Naive thymus-derived CD4-positive, alpha-beta T cell (primary cell): ENCODE measurements at regions not wholly inside any gene's neighbourhood (a gene's known extent, or its start where the extent isn't known, plus 50 kb on each side); places are given as distances from the start of the nearest gene placed in this dataset.

Experiments used
- ATAC-seq: fragments of 150-1000 bp; cut with Tn5 transposase; 2 replicates; pipeline ENCODE4 v1.10.0; 2021; ENCODE audit warnings: mild to moderate bottlenecking, moderate library complexity
- CTCF ChIA-PET: fragments of 350-600 bp; sonication (Branson Sonifier 250); formaldehyde crosslinking; loops from one replicate; lab custom pipeline; 2021; ENCODE audit warnings: antibody characterized with exemption; lab: Charles Lee
- POLR2A ChIA-PET: fragments of 350-600 bp; sonication (Branson Sonifier 250); formaldehyde crosslinking; loops from one replicate; lab custom pipeline; 2021; ENCODE audit warnings: antibody characterized with exemption, inconsistent platforms; lab: Charles Lee
- DNase-seq, 9 donors: peaks; one replicate each; pipeline versions ENCODE4 v3.0.0 to v3.0.0-alpha.2; 2020 to 2022; ENCODE audit warnings: mixed read lengths in 1 of 9
- H3K27ac ChIP-seq: one replicate; pipeline ENCODE4 v1.7.0; 2013; ENCODE audit warnings: mild to moderate bottlenecking, low read depth, low read length, moderate library complexity
- H3K27me3 ChIP-seq, 2 donors: one replicate each; pipeline ENCODE4 v1.7.0; 2013; ENCODE audit warnings: low read length in 2 of 2, mild to moderate bottlenecking in 2 of 2, moderate library complexity in 2 of 2; ENCODE audit not compliant: control insufficient read depth in 2 of 2, insufficient read depth in 2 of 2
- H3K36me3 ChIP-seq, 3 experiments: 1 replicate in 2 of 3; 2 replicates in 1 of 3; pipeline ENCODE4 v1.7.0; 2013; ENCODE audit warnings: low read length in 3 of 3, mild to moderate bottlenecking in 3 of 3, moderate library complexity in 1 of 3; ENCODE audit not compliant: insufficient read depth in 3 of 3, control insufficient read depth in 2 of 3
- H3K4me1 ChIP-seq, 2 donors: one replicate each; pipeline ENCODE4 v1.7.0; 2013; ENCODE audit warnings: low read length in 2 of 2, mild to moderate bottlenecking in 2 of 2, moderate library complexity in 1 of 2; ENCODE audit not compliant: control insufficient read depth in 2 of 2, insufficient read depth in 2 of 2
- H3K4me3 ChIP-seq: 2 replicates; pipeline ENCODE4 v1.7.0; 2013; ENCODE audit warnings: mild to moderate bottlenecking, low read length
- H3K9me3 ChIP-seq, 3 experiments: 1 replicate in 2 of 3; 2 replicates in 1 of 3; pipeline ENCODE4 v1.7.0; 2013; ENCODE audit warnings: low read length in 3 of 3; ENCODE audit not compliant: control insufficient read depth in 2 of 3
- H3K27ac Mint-ChIP-seq, 9 donors: one replicate each; pipeline ENCODE4 v1.8.0; 2020 to 2022; ENCODE audit warnings: mixed read lengths in 9 of 9, mild to moderate bottlenecking in 8 of 9, moderate library complexity in 5 of 9, inconsistent platforms in 2 of 9
- H3K27me3 Mint-ChIP-seq, 5 donors: one replicate each; pipeline ENCODE4 v1.8.0; 2021 to 2022; ENCODE audit warnings: mixed read lengths in 5 of 5, mild to moderate bottlenecking in 1 of 5
- H3K36me3 Mint-ChIP-seq, 5 donors: one replicate each; pipeline ENCODE4 v1.8.0; 2020 to 2022; ENCODE audit warnings: mixed read lengths in 5 of 5, mild to moderate bottlenecking in 3 of 5, inconsistent platforms in 1 of 5
- H3K4me1 Mint-ChIP-seq, 7 donors: one replicate each; pipeline ENCODE4 v1.8.0; 2020 to 2022; ENCODE audit warnings: mixed read lengths in 7 of 7, mild to moderate bottlenecking in 3 of 7, inconsistent platforms in 1 of 7
- H3K4me3 Mint-ChIP-seq, 10 donors: one replicate each; pipeline ENCODE4 v1.8.0; 2020 to 2022; ENCODE audit warnings: mild to moderate bottlenecking in 10 of 10, mixed read lengths in 10 of 10, moderate library complexity in 6 of 10, inconsistent platforms in 2 of 10
- H3K9me3 Mint-ChIP-seq, 11 donors: one replicate each; pipeline ENCODE4 v1.8.0; 2020 to 2022; ENCODE audit warnings: mixed read lengths in 11 of 11, mild to moderate bottlenecking in 4 of 11, inconsistent platforms in 1 of 11, moderate library complexity in 1 of 11
- intact Hi-C, 2 donors: fragments of 100-400 bp; cut with micrococcal nuclease; formaldehyde crosslinking; loops; one replicate each; pipeline ENCODE4 v1.15.1; 2023

GRCh38 chr7:142553216-142553615 is 196.1 kb upstream of the PRSS1 start:
- intact Hi-C loops = no loop called here
- Mint-ChIP-seq H3K4me1 (peaks cover 0 to 24% (median 4%) of the 10 kb centered on the region in 7 donors), H3K27me3 (peaks cover 0 to 9% (median 0%) of the 10 kb centered on the region in 5 donors), H3K27ac (peak overlapping the region in 1 of 9 donors; percentile 38), H3K36me3 (no peaks in the 10 kb centered on the region), H3K9me3 (no peaks in the 10 kb centered on the region), H3K4me3 (peak overlapping the region in 1 of 10 donors; percentile 45)
- H3K4me1 ChIP-seq = no peaks in the 10 kb centered on the region
- ChIA-PET CTCF (no interaction called here), POLR2A (interaction anchor here (1.2 to 2.5 kb wide), 3 partner anchors 17 to 255 kb away, joined by 3 to 14 read pairs (median 6); no protein-coding TSS in a partner anchor)
- H3K36me3 ChIP-seq = no peaks in the 10 kb centered on the region
- ATAC-seq (no peak), DNase-seq (no peak)
- H3K9me3 ChIP-seq = no peaks in the 10 kb centered on the region
- no peak overlapping the region for H3K27ac ChIP-seq
- no peak overlapping the region for H3K4me3 ChIP-seq
- H3K27me3 ChIP-seq = no peaks in the 10 kb centered on the region

DNA sequence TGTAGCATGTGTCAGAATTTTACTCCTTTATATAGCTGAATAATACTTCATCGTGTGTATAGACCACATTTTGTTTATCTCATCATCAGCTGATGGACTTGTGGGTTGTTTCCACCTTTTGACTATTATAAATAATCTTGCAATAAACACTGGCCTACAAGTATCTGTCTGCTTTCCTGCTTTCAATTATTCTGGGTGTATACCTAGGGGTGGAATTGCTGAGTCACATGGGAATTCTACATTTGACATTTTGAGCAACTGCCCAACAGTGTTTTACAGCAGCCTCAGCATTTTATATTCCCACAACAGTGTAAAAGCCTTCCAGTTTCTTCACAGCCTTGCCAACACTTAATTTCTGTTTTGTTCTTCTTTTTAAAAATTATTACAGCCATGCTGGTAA is 200.3 kb upstream of the PRSS1 start:
- no peak overlapping the region for H3K4me3 ChIP-seq
- H3K27ac ChIP-seq = no peak overlapping the region
- Mint-ChIP-seq H3K9me3 (no peaks in the 10 kb centered on the region), H3K27me3 (peaks cover 0 to 4% (median 0%) of the 10 kb centered on the region in 5 donors), H3K4me1 (peaks cover 0 to 2% (median 0%) of the 10 kb centered on the region in 7 donors), H3K27ac (no peak overlapping the region), H3K36me3 (no peaks in the 10 kb centered on the region), H3K4me3 (no peak overlapping the region)
- ATAC-seq (no peak), DNase-seq (no peak)
- H3K9me3 ChIP-seq = no peaks in the 10 kb centered on the region
- H3K4me1 ChIP-seq = no peaks in the 10 kb centered on the region
- ChIA-PET POLR2A (no interaction called here), CTCF (no interaction called here)
- H3K36me3 ChIP-seq = no peaks in the 10 kb centered on the region
- intact Hi-C loops = no loop called here
- no peaks in the 10 kb centered on the region for H3K27me3 ChIP-seq

DNA sequence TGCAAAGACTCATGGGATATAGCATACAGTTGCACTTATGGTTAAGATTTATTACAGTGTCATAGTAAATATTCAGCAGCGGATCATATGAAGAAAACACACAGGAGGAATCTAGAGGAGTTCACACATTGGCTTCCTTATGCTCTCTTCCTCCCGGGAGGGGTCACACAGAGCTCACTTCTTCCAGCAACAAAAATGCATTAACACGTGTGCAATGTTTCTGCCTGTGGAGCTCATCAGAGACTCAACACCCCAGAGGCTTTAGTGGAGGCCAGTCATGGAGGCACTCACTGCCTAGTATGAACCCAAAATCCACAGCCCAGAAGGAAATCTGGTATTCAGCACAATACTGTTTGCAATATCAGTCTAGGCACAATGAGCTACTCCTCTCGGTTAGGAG is 202.8 kb upstream of the PRSS1 start:
- Histone ChIP-seq H3K27me3 (no peaks in the 10 kb centered on the region), H3K4me3 (no peak overlapping the region), H3K4me1 (no peaks in the 10 kb centered on the region), H3K9me3 (no peaks in the 10 kb centered on the region), H3K36me3 (no peaks in the 10 kb centered on the region), H3K27ac (no peak overlapping the region)
- Mint-ChIP-seq H3K27me3 (peaks cover 0 to 4% (median 0%) of the 10 kb centered on the region in 5 donors), H3K4me3 (no peak overlapping the region), H3K4me1 (peaks cover 0 to 3% (median 0%) of the 10 kb centered on the region in 7 donors), H3K27ac (no peak overlapping the region), H3K36me3 (no peaks in the 10 kb centered on the region), H3K9me3 (no peaks in the 10 kb centered on the region)
- ChIA-PET CTCF (interaction anchor here (0.9 to 1.4 kb wide), 3 partner anchors 12 to 265 kb away, joined by 3 to 5 read pairs (median 4); no protein-coding TSS in a partner anchor), POLR2A (interaction anchor here (0.9 to 1.0 kb wide), 2 partner anchors 9 to 244 kb away, joined by 3 to 6 read pairs; no protein-coding TSS in a partner anchor)
- DNase-seq (no peak), ATAC-seq (no peak)
- intact Hi-C loops = no loop called here

GRCh38 chr7:142542942-142543341 is 206.3 kb upstream of the PRSS1 start:
- H3K4me1 ChIP-seq = peaks cover 0 to 15% of the 10 kb centered on the region in 2 donors
- H3K9me3 ChIP-seq = no peaks in the 10 kb centered on the region
- H3K27ac ChIP-seq = no peak overlapping the region
- no peaks in the 10 kb centered on the region for H3K36me3 Mint-ChIP-seq
- no peaks in the 10 kb centered on the region for H3K27me3 ChIP-seq
- ChIA-PET CTCF (interaction anchor here (1.5 kb wide), 1 partner anchor 75 kb away, joined by 3 read pairs; no protein-coding TSS in a partner anchor), POLR2A (interaction anchor here (1.0 kb wide), 1 partner anchor 257 kb away, joined by 3 read pairs; no protein-coding TSS in a partner anchor)
- no peak overlapping the region for H3K4me3 ChIP-seq
- ATAC-seq (no peak), DNase-seq (no peak)
- peaks cover 2 to 25% (median 20%) of the 10 kb centered on the region in 7 donors for H3K4me1 Mint-ChIP-seq
- no peaks in the 10 kb centered on the region for H3K27me3 Mint-ChIP-seq
- no peaks in the 10 kb centered on the region for H3K9me3 Mint-ChIP-seq
- intact Hi-C loops = no loop called here
- H3K27ac Mint-ChIP-seq = peak overlapping the region in 3 of 9 donors; percentile 14 to 21 (median 20)
- peak overlapping the region in 1 of 10 donors; percentile 50 for H3K4me3 Mint-ChIP-seq
- H3K36me3 ChIP-seq = no peaks in the 10 kb centered on the region

GRCh38 chr7:142542105-142542504 is 207.2 kb upstream of the PRSS1 start:
- POLR2A ChIA-PET = no interaction called here
- peak overlapping the region in 1 of 9 donors; percentile 60 for H3K27ac Mint-ChIP-seq
- H3K36me3 Mint-ChIP-seq = no peaks in the 10 kb centered on the region

DNA sequence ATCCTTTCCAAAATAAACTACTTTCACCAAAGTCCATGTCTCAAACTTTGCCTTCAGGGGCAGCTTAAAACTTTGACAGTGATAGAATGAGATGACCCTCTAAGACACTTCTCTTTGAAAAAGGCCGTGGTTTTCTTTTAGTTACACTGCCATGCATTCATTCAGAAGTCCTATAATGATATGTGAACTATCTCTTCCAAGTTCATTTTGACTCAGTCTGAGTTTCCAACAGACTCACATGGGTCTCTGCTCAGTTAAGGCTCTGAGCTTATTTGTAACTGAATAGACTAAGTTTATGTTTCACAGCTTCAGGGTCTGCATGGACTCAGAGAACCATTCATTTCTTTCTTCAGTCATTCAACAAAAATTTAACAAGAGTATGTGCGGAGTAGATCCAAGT is 208.9 kb upstream of the PRSS1 start:
- H3K4me3 Mint-ChIP-seq = peak overlapping the region in 6 of 10 donors; percentile 30 to 74 (median 52)

More at GRCh38 chr7:142542105-142542504, 207.2 kb upstream of the PRSS1 start:
- Mint-ChIP-seq H3K4me1 (peaks cover 4 to 25% (median 20%) of the 10 kb centered on the region in 7 donors), H3K27me3 (no peaks in the 10 kb centered on the region), H3K4me3 (no peak overlapping the region), H3K9me3 (no peaks in the 10 kb centered on the region)
- CTCF ChIA-PET = no interaction called here
- Histone ChIP-seq H3K27ac (no peak overlapping the region), H3K4me1 (peaks cover 0 to 15% of the 10 kb centered on the region in 2 donors), H3K9me3 (no peaks in the 10 kb centered on the region), H3K27me3 (no peaks in the 10 kb centered on the region), H3K36me3 (no peaks in the 10 kb centered on the region), H3K4me3 (no peak overlapping the region)
- intact Hi-C loops = no loop called here
- ATAC-seq (no peak), DNase-seq (no peak)

More for the DNA sequence above, 208.9 kb upstream of the PRSS1 start:
- no peak overlapping the region for H3K27ac ChIP-seq
- Mint-ChIP-seq H3K9me3 (no peaks in the 10 kb centered on the region), H3K27me3 (no peaks in the 10 kb centered on the region), H3K4me1 (peaks cover 11 to 36% (median 29%) of the 10 kb centered on the region in 7 donors), H3K36me3 (no peaks in the 10 kb centered on the region), H3K27ac (peak overlapping the region; percentile 1 to 86 (median 65))
- no peaks in the 10 kb centered on the region for H3K27me3 ChIP-seq
- no peak overlapping the region for H3K4me3 ChIP-seq
- intact Hi-C loops = no loop called here
- DNase-seq (no peak), ATAC-seq (no peak)
- H3K9me3 ChIP-seq = no peaks in the 10 kb centered on the region
- ChIA-PET CTCF (interaction anchor here (1.2 kb wide), 1 partner anchor 18 kb away, joined by 5 read pairs; no protein-coding TSS in a partner anchor), POLR2A (interaction anchor here (1.4 kb wide), 1 partner anchor 258 kb away, joined by 4 read pairs; no protein-coding TSS in a partner anchor)
- H3K36me3 ChIP-seq = no peaks in the 10 kb centered on the region
- peaks cover 3 to 28% of the 10 kb centered on the region in 2 donors for H3K4me1 ChIP-seq
